ENCODE measurements at regions not wholly inside any gene's neighbourhood (a gene's known extent, or its start where the extent isn't known, plus 50 kb on each side); places are given as distances from the start of the nearest gene placed in this dataset.
"Not testable (repeated sequence)": the region's sequence is repeated elsewhere in the genome, so short reads cannot be mapped to it uniquely, and the experiment has no call there.

- no peak for DNase-seq
These were observed 225.1 kb downstream of the TFCP2L1 start for GRCh38 chr2:121059651-121060649.

- no peak for DNase-seq
These were observed 223.4 kb downstream of the TFCP2L1 start for GRCh38 chr2:121061633-121062032.

GRCh38 chr2:121063471-121063870, 221.5 kb downstream of the TFCP2L1 start:
- no peak for DNase-seq

GRCh38 chr2:121064186-121064585, 220.8 kb downstream of the TFCP2L1 start:
- no peak for DNase-seq

DNA sequence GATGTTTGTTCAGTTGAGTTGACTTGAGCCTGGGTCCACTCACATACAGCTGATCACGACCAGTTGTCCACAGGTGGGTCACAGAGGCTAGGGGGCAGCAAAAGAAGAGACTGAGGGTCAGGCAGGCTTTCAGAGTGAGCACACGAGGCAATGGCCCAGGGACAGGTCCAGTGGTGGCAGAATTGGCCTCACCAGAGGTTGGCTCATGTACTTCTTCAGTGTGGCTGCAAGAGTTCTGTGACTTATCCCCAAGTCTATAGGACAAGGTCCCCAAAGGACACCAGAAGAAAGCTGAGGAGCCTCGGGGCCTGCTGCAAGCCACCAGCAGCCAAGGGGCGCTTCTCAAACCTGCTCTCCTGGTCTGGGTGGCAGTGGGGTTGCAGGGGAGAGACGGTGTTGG, 219.8 kb downstream of the TFCP2L1 start:
- DNase-seq = no peak

GRCh38 chr2:121066526-121066925, 218.5 kb downstream of the TFCP2L1 start:
- DNase-seq = no peak

- DNase-seq = no peak
These were observed 216.2 kb downstream of the TFCP2L1 start for GRCh38 chr2:121068851-121069250.

DNA sequence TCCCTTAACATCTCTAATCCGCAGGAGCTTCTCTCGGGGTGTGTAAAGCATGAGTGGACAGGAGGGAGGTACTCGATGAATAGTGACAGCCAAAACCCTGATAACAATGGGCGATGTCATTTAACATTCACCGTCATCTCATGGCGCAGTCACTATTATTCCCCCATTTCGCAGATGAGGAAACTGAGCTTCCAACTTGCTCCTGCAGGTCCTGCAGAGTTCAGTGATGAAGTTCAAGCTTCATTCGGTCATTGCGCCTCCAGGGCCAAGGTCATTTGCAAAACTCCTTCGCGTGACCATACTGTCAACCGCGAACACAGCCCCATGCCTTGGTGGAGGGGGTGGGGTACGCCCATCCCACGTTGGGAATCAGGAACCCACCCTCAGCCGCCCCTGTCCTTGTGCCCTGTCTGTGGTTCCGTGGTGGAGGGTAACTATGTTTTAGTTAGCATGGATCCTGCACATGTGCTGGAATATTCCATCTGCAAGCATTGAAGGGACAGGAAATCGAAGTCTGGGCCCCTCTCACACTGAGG, 215.5 kb downstream of the TFCP2L1 start:
- DNase-seq = no peak

DNA sequence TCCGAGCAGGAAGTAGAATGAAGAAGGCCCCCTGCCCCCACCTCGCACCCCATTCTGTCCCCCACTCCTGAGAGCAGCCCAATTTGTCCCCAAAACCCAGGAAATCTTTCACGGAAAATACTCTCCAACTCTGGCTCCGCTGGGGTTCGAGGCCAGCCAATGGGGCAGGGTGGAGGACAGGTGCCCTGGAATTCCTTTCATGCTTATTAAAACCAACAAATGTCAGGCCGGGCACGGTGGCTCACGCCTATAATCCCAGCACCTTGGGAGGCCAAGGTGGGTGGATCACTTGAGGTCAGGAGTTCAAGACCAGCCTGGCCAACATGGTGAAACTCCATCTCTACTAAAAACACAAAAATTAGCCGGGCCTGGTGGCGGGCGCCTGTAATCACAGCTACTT, 214.9 kb downstream of the TFCP2L1 start:
- not testable (repeated sequence) for DNase-seq

DNA sequence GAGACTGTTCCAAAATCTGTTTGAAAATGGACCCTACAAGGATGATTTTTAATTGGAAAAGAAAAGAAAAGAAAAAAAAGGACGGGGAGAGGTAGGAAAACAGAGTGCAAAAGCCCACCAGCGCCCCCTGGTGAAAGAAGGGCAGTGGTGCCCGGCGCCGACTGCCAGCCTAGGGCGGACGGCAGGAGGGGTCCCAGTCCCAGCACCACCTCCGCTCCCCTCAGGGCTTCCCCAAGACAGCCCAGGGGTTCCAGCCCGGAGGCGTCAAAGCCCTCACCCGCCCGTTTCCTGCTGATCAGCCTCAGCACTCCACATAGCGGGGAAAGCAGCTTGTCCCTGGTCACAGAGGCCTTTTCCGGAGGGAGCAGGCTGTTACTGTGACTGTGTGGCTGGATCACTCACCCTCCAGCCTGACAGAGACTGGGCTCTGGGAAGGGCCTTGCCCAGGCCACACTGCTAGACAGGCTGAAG, 213.9 kb downstream of the TFCP2L1 start:
- DNase-seq = no peak

- DNase-seq = no peak
These were observed 212.2 kb downstream of the TFCP2L1 start for GRCh38 chr2:121072784-121073183.

GRCh38 chr2:121073320-121074210, 211.4 kb downstream of the TFCP2L1 start:
- DNase-seq = no peak

DNA sequence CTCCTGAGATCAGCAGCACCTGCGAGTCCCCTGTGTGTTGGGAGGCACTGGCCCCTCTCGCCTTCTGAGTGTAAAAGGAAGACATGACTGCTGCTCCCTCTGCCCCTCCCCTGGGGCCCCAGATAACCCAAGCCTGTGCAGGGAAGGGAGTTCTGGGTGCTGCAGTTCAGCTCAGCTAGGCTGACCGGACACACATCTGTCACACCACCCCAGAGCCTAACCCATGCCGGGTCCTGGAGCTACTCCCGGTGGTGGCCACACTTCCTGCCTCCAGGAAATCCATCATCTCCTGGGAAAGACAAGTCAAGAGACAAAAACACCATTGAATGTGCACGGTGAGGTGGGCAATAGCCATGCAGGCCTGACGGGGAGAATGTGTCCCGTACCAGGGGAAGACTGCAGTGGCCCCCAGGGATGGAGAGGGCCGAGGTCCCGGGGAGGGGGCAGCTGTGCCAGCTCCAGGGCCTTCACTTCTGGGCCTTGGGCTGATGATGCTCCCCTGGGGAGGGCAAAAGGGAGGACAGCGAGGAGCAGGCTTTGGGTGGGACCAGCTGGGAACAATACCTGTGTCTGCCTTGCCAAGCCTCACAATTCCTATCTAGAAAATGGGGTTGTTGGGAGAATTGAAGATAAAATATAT, 210.6 kb downstream of the TFCP2L1 start:
- DNase-seq = no peak

DNA sequence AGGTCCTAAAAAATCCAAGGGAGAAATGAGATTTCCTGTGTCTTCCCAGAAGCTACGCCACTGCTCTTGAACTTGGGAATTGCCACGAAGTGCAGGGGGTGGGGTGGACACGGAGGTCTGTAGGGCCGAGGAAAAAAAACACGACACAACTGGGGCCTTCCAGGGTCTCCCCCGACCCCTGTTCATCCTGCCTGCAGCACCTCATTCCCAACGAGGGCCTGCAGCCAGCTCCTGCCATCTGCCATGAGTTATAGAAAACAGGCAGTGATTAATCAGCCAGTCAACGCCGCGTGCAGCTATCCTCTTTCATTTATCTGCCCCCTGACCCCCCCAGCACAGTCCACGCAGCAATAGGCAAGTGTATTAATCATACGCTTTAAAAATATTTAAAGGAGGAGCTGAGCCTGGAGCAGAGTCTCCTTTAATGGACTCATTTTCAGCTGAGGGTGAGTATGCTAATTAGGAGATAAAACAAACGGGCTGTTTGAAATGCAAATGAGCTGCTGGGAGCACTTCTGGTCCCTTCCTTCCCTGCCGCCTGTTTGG, 209.9 kb downstream of the TFCP2L1 start:
- DNase-seq = peak; percentile 38

DNA sequence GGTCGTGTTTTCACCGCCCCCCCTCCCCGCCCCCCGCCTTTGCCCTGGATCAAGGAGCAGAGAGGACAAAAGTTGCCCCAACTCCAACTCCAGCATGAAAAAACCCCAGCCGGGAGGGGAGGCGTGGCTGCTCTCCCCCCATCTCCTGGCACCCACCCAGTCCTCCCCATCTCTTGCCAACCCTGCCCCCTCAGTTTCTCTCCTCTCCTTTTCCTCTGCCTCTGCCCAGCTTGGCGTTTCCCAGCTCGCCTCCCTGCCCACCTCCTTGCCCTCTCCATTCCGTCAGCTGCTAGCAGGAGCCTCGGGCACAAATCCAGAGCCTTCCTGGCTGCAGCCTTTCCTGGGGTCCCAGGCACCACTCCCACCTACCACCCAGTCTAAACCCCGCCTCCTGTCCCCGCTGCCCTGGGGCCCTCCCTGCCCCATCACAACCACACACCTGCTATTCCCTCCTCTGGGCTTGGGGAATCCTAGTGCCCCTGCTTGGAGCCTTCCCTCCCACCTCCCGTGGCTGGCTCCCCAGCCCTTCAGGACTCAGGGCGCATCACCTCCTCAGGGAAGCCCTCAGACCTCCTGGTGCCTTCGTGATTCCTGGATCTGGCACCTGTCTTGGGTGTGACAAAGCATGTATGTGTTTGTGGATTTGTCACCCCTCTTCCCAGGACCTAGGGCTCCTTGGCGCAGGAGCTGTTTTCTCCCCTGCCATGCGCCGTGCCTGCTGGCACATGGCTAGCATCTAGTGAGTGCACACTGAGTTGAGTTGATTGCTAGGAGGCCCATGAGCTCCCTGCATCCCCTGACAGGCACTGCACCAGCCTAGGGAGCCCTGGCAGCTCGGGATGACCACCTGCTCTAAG, 209.1 kb downstream of the TFCP2L1 start:
- DNase-seq = no peak

- no peak for DNase-seq
These were observed 208.5 kb downstream of the TFCP2L1 start for GRCh38 chr2:121076498-121076820.

DNA sequence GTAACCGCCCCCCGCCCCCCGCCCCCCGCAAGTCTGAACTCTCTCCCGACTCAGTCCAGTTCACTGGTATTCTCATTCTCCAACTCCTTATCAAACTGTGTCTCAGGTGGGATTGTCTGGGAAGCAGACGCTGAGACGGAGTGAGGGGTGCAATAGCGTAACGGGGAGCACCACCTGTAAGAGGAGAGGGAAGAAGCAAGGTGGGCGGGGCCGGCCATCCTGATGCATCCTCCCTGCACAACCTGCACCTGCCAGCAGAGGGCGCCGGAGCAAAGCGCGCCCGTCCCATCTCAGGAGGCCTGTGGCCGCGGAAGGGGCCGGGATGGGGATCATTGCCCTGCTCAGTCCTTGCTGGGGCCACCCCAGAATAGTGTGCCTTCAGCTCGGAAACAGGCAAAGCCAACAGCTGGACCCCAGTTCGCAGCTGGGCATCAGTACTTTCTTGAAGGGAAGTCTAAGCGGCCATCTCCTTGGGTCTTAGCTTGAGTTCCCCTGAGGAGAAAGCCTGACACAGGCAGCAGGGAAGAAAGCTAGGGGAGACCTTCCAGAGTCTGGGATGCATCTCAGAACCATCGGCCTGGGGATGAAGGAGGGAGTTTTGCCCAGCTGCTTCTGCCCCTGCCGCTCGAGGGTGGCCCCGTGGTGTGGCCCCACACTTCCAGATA, 208.0 kb downstream of the TFCP2L1 start:
- DNase-seq = peak; percentile 71

DNA sequence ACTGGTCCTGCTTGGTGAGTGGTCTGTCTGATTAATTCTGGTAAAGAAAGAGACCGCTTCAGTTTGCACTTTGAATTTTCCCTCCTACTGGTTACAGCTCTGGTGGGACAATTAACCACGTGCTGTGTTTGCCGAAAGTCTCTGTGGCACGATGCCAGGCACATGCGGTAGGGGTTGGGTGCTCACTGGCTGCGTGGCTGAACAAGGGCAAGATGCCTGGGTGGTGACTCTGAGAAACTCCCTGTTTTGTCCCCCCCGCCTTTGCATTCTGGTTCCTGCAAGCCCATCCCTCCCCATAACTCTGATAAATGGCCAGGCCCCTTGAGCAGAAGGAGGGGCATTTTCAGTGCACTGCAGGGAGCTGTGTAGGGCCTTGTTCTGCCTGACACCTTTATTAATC, 206.1 kb downstream of the TFCP2L1 start:
- no peak for DNase-seq

DNA sequence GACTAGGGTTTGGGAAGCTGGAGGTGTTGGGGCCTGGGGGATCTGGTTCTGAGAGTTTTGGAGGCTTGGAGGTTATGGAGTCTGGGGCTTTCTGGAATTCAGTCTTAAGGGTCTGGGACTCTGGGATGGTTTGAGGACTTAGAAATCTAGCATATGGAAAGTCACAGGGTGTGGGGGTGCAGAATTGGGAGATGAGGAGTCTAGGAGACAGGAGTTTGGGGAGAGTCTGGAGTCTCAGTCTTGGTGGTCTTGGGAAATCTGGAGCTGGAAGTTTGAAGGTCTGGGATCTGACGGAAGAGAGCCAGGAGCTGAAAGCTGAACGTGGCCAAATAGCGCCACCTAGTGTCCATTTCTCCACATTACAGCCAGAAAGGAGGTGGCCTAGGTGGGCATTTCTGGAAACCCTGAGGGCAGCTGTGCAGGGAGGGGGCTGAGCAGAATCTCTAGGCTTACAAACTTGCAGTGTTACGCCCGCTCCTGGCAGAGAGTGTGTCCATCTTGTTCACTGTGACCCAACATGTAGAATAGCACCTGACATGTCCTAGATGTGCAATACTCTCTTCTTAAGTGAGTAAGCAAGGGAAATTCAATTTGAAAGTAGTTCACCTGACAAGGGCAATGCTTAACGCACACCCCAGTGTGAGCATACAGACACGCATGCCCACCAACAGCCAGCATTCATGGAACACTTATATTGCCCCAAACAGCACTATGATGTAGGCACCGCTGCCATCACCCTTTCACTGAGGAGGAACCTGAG, 204.8 kb downstream of the TFCP2L1 start:
- DNase-seq = no peak

GRCh38 chr2:121081701-121082100, 203.3 kb downstream of the TFCP2L1 start:
- DNase-seq = no peak

Data from NCI-H1048 (cell line).